HG03571 (cell line): ENCODE measurements at regions not wholly inside any gene's neighbourhood (a gene's known extent, or its start where the extent isn't known, plus 50 kb on each side); places are given as distances from the start of the nearest gene placed in this dataset.

ENCODE experiments used
- ATAC-seq: cut with Tn5 transposase; IDR thresholded peaks from one replicate; pipeline ENCODE4 v1.9.1; 2021; ENCODE audit not compliant: unreplicated experiment

DNA sequence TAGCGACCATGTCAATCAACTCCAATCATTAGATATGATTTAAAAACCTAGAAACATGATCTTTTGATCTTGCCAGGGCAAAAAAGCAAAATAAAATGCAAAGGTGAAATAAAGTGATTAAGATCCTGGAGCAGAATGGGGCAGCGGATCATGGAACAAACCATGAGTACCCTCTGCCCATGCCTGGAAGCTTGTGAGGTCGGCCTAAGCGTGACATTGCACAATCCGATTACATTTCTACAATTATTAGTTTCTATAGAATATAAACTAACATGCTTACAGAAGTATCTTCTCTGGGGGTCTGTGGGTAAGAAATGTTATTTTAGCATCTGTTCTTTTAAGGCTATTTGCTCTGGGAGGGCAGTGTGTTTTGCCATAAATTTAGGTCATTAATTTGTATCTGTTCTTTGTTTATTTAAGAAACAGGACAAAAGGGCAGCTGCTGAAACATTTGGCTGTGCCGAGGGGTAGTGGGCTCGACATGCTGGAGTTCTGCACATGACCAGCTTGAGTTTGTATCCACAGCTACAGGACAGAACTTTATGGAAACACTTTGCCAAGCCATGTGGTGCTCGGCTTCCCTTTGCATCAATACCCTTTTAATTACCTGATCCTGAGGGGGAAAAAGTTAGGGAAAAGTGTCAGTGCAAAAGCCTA lies 55.9 kb downstream of the ZBTB18 start:
- no peak for ATAC-seq

DNA sequence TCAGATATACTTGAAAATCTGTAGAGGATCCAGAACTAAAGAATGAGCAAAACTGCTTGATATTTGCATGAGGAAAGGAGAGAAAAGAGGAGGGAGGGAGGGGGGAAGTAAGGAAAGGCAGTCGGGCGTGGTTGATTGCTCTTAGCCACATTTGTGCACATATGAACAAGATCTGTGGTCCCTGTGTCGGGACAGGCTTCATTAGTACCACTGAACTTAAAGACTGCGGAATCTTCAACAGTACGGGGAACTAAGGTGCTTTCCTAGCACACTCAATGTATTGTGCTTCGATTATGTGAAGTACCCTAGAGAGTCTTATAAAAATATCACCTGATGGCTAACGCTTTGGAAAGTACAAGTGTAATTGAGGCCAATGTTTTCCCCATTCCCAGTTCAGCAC lies 59.9 kb downstream of the ZBTB18 start:
- no peak for ATAC-seq

DNA sequence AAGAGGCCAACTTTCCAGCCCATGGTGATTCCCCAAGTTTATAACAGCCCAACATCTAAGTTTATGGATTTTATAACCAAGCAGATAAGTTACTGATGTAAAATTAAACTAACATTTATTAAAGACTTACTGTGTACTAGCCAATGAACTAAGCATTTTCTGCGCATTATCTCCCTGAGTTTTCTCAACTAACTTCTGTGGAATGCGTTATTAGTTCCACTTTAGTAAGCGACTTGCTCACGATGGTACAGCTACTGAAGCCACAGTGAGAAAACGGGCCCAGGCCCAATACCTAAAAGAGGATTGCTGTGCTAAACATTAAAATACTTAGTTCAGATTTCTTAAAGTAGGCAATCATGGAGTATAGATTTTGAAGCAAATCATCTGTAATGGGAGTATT lies 61.0 kb downstream of the ZBTB18 start:
- no peak for ATAC-seq

GRCh38 chr1:244112636-244113035 lies 61.6 kb downstream of the ZBTB18 start:
- no peak for ATAC-seq

DNA sequence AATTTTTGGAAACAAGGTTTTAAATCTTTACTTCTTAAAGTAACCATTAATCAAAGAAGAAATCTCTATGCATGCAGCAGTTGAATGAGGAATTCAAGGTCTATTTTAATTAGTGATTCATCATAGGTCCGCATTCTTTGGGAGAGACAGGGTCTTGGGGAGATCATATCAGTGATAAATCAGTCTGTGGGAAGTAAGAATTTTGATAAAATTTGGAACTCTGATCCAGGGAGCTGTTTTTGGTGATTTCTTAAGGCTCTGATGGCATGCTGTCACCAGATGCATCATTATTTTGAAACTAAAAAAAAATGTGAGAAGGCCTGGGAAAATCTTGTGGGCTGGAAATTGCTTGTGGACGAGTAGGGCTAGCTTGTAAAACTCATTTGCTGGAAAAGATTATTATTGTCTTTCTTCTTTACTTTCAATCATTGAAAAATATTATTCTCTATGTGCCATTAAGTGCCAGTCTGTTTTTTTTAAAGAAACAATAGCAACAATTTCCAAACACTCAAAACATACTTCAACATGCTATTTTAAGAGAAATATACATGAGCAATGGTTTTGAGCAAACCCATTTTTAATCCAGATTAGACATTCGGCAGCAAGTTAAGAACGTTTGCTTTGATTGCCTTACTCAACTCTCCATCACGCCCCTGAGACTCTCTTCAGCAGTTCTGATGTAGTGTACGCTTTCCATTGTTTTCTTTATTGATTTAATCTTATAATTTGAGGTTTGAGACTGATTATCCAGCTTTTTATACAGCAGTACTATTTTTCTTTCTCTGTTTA lies 62.6 kb downstream of the ZBTB18 start:
- no peak for ATAC-seq

- ATAC-seq: no peak
Measured at GRCh38 chr1:244114892-244115291, 63.8 kb downstream of the ZBTB18 start.

DNA sequence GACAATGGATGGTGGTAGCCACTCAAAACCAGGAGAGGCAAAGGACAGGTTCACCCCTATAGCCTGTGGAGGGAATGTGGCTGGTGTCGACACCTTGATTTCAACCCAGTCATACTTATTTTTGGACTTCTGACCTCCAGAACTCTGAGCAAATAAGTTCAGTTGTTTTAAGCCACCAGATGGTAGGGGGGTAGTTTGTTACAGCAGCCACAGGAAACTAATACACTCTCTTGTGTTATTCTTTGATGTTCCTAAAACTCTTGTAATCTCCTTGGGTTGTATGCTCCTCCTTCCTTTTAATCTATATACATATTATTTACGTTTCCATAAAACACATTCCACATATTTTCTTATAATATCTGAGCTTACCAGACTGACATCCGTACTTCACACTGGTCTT lies 65.9 kb downstream of the ZBTB18 start:
- no peak for ATAC-seq

- no peak for ATAC-seq
Measured at GRCh38 chr1:244118109-244118761, 67.2 kb downstream of the ZBTB18 start.

GRCh38 chr1:244128591-244129383 lies 77.7 kb downstream of the ZBTB18 start:
- ATAC-seq: no peak

- no peak for ATAC-seq
Measured at GRCh38 chr1:244137276-244137675, 86.2 kb downstream of the ZBTB18 start.

- ATAC-seq: no peak
Measured at GRCh38 chr1:244137725-244138124, 86.6 kb downstream of the ZBTB18 start.

DNA sequence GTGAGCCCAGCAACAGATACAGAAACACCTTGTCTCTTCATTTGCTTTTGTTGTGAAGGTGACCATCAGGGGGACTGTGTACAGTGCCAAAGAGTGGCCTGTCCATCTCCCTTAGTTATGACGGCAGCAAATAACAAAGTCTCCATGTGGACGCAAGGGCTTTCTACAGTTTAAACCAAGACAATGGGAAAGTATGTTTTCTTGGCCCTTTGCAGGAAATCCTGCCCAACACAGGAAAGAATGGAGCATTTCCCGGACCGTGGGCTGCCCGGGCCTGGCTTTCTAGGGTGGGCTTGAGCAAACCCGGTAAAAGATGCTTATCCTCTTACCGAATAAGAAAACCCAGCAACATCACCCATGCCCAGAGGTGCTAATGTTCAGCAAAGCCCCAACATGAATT lies 87.3 kb downstream of the ZBTB18 start:
- ATAC-seq: no peak

DNA sequence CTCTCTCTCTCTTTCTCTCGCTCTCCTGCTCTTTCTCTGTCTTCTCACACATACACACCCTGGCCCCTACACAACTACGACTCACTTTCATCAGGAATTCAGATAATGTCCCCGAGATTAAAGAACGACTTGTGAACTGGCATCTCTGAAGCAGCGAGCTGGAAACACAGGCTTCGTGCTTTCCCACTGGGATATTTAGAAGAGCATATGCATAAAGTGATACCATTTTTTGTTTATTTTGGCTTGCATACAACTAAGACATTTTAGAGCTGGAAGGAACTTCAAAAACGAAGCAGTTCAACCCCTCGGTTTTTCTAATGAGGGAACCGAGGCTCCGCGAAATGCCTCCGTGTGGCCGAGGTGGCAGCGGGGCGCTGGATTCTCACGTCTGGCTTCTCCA lies 88.6 kb downstream of the ZBTB18 start:
- ATAC-seq: no peak

GRCh38 chr1:244140420-244140819 lies 89.3 kb downstream of the ZBTB18 start:
- ATAC-seq: no peak

DNA sequence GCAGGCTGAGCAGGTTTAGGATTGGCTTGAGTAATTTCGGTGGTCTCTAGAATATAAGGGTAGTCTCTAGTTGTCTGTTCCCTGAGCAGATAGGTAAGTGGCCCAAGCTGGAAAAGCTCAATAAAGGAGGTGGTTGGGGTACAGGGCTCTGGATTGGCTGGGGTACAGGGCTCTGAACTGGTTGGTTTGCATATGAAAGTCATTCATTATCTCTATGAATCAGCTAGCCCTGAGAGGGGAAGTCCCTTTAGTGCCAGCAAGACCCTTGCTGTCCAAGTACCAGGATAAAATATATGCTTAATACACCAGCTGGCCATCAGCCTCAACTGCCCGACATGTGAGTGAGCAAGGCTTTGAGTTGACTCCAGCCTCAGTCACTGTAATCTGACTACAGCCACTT lies 93.0 kb downstream of the ZBTB18 start:
- no peak for ATAC-seq

DNA sequence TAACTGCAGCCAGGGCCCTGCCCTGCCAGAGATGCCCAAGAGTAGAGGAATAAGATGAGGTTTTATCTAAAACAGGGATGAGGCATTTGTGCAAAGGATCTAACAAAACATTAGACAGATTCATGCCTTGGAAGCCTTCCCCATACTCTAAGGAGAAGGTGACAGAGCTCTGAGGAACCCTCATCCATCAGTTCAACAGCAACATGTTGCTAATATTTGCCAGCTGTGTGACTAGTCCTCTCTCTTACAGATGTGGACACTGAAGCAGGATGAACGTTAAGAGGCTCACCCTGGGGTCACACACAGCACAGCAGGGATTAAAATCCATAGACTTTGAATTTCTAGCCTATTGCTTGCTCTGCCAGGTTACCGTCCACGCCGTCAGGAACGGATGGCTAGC lies 99.0 kb downstream of the ZBTB18 start:
- no peak for ATAC-seq

GRCh38 chr1:244150665-244151064 lies 99.6 kb downstream of the ZBTB18 start:
- ATAC-seq: no peak

GRCh38 chr1:244151537-244151936 lies 100.5 kb downstream of the ZBTB18 start:
- ATAC-seq: no peak

DNA sequence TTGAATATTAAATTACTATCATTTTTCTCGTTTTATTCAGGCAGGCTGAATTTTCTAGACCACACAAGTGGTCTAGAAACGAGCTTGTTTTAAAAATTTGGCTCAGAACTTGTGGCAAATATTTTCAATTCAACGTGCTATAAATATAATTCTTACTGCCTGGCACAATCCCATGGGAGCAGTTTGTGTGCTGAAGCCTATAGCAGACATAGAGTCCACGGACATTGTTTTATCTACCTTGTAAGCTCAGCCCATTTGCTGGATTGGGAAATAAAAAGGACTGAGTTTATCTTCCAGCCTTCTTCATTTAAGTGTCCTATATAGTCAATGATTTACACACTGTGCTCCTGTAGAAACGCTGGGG lies 103.4 kb downstream of the ZBTB18 start:
- no peak for ATAC-seq

GRCh38 chr1:244154872-244155531 lies 103.9 kb downstream of the ZBTB18 start:
- no peak for ATAC-seq

DNA sequence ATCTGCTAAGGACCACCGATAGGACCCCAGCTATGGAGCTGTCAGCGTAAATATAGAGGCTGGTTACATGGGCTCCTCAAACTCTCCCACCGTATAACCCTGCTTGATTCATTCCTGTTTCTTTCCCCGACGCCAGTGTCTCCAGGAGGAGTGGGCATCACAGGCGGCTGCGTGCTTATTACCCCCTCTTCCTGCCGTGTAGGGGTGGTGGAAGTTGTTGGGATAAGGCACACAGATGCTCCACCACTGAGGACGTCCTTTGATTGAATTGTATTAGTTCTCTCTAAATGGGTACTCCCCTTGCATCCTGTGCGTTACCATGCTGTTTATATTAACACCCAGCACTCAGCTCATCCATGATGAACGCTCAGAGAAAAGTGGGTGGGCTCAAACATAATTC lies 104.6 kb downstream of the ZBTB18 start:
- no peak for ATAC-seq
